Sigmoid colon (tissue), 4 donors: ENCODE measurements at regions not wholly inside any gene's neighbourhood (a gene's known extent, or its start where the extent isn't known, plus 50 kb on each side); places are given as distances from the start of the nearest gene placed in this dataset.

Experiments used
- EP300 ChIP-seq, 4 donors: sonication (generic); formaldehyde crosslinking; IDR thresholded peaks; one replicate each; pipeline ENCODE4 v1.6.1; 2017; ENCODE audit warnings: antibody characterized with exemption in 4 of 4
- POLR2A ChIP-seq, 2 donors: fragments of 450-650 bp; IDR thresholded peaks; one replicate each; pipeline ENCODE4 v1.6.1; 2016; ENCODE audit warnings: antibody characterized with exemption in 2 of 2, mild to moderate bottlenecking in 2 of 2, moderate library complexity in 2 of 2
- POLR2AphosphoS5 ChIP-seq, 4 donors: sonication (generic); formaldehyde crosslinking; IDR thresholded peaks; one replicate each; pipeline ENCODE4 v1.6.1; 2017; ENCODE audit warnings: antibody characterized with exemption in 4 of 4
- TF ChIP-seq, protein P1 (sequence below), 4 experiments: fragments of 450-650 bp in 3 of 4; fragments of 200-600 bp in 1 of 4; IDR thresholded peaks; one replicate each; pipeline ENCODE4 v1.5.1; 2016 to 2019; ENCODE audit warnings: antibody characterized with exemption in 4 of 4, mild to moderate bottlenecking in 3 of 4, moderate library complexity in 2 of 4

- TF ChIP-seq, protein P1, sequence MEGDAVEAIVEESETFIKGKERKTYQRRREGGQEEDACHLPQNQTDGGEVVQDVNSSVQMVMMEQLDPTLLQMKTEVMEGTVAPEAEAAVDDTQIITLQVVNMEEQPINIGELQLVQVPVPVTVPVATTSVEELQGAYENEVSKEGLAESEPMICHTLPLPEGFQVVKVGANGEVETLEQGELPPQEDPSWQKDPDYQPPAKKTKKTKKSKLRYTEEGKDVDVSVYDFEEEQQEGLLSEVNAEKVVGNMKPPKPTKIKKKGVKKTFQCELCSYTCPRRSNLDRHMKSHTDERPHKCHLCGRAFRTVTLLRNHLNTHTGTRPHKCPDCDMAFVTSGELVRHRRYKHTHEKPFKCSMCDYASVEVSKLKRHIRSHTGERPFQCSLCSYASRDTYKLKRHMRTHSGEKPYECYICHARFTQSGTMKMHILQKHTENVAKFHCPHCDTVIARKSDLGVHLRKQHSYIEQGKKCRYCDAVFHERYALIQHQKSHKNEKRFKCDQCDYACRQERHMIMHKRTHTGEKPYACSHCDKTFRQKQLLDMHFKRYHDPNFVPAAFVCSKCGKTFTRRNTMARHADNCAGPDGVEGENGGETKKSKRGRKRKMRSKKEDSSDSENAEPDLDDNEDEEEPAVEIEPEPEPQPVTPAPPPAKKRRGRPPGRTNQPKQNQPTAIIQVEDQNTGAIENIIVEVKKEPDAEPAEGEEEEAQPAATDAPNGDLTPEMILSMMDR (IDR thresholded peaks at IDR 0.05), result no peak
- TF ChIP-seq POLR2AphosphoS5 (IDR thresholded peaks at IDR 0.05), result no peak
- no peak for TF ChIP-seq EP300 (IDR thresholded peaks at IDR 0.05)
- no peak for TF ChIP-seq POLR2A (IDR thresholded peaks at IDR 0.05)
Measured at GRCh38 chr1:172903581-172904220, 147.0 kb downstream of the TNFSF18 start.
